Keratinocyte (primary cell): ENCODE measurements at regions not wholly inside any gene's neighbourhood (a gene's known extent, or its start where the extent isn't known, plus 50 kb on each side); places are given as distances from the start of the nearest gene placed in this dataset.

ENCODE experiments used
- EZH2 ChIP-seq: IDR thresholded peaks from one replicate; pipeline ENCODE4 v1.6.1; 2012; ENCODE audit warnings: inconsistent platforms, mild to moderate bottlenecking, low read length, moderate library complexity
- TF ChIP-seq, protein P1 (sequence below), 3 experiments: IDR thresholded peaks in 1 of 3; conservative IDR thresholded peaks in 1 of 3; optimal IDR thresholded peaks in 1 of 3; 2 replicates in 2 of 3; 3 replicates in 1 of 3; pipeline versions ENCODE3 to v1.5.1; 2011; ENCODE audit warnings: low read length in 3 of 3, mild to moderate bottlenecking in 3 of 3, moderate library complexity in 2 of 3, control low read depth in 1 of 3, inconsistent platforms in 1 of 3; ENCODE audit not compliant: insufficient read depth in 2 of 3; ENCODE audit errors: extremely low read depth in 1 of 3

DNA sequence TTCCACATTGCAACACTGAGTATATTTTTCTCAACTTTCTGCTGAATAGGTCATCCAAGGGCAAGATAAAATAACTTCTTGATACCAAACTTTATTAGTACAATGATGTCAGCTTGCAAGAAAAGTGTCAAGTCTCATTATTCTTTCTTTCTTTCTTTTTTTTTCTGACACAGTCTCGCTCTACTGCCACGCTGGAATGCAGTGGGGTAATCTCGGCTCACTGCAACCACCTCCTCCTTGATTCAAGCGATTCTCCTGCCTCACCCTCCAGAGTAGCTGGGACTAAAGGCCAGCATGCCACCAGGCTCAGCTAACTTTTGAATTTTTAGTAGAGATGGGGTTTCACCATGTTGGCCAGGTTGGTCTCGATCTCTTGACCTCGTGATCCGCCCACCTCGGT, 523.4 kb downstream of the FSCB start:
- TF ChIP-seq, protein P1, sequence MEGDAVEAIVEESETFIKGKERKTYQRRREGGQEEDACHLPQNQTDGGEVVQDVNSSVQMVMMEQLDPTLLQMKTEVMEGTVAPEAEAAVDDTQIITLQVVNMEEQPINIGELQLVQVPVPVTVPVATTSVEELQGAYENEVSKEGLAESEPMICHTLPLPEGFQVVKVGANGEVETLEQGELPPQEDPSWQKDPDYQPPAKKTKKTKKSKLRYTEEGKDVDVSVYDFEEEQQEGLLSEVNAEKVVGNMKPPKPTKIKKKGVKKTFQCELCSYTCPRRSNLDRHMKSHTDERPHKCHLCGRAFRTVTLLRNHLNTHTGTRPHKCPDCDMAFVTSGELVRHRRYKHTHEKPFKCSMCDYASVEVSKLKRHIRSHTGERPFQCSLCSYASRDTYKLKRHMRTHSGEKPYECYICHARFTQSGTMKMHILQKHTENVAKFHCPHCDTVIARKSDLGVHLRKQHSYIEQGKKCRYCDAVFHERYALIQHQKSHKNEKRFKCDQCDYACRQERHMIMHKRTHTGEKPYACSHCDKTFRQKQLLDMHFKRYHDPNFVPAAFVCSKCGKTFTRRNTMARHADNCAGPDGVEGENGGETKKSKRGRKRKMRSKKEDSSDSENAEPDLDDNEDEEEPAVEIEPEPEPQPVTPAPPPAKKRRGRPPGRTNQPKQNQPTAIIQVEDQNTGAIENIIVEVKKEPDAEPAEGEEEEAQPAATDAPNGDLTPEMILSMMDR (optimal IDR thresholded peaks at IDR 0.05 in 1 of 3, IDR thresholded peaks at IDR 0.05 in 1 of 3, conservative IDR thresholded peaks at IDR 0.05 in 1 of 3; ENCODE audit: extremely low read depth in 1 of 3, insufficient read depth in 2 of 3, low read length in 3 of 3), result no peak
- TF ChIP-seq EZH2, result no peak
